Fibroblast of mammary gland (primary cell): ENCODE measurements at regions not wholly inside any gene's neighbourhood (a gene's known extent, or its start where the extent isn't known, plus 50 kb on each side); places are given as distances from the start of the nearest gene placed in this dataset.

Experiments used
- DNase-seq: peaks from one replicate; pipeline ENCODE4 v3.0.0-alpha.2; 2010; ENCODE audit warnings: low read depth
- H3K4me3 ChIP-seq: 2 replicates; pipeline ENCODE4 v1.5.1; 2011; ENCODE audit warnings: low read depth, mild to moderate bottlenecking, low read length, moderate library complexity; ENCODE audit not compliant: control insufficient read depth
- TF ChIP-seq, protein P1 (sequence below): conservative IDR thresholded peaks from 2 replicates; pipeline ENCODE4 v1.5.1; 2011; ENCODE audit warnings: low read depth, low read length, inconsistent platforms; ENCODE audit not compliant: control insufficient read depth, insufficient read depth

DNA sequence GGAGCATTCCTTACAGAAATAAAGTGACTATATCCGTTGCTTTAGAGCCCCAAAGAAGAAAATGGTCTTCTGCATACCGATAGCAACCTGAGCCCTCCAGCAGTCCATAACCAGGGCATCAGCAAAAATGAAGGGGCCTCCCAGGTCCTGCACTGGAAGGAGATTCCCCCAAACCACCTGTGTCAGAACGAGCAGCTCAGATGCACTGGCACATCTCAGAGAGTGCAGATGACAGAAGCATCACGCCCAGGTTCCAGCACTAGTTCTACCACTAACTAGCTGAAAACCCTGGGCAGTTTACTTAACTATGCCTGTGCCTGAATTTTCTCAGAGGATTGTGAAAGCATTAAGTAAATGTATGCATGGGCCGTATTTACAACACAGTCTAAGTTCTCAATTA, 466.7 kb upstream of the MYT1L start:
- DNase-seq, result no peak
- TF ChIP-seq, protein P1, sequence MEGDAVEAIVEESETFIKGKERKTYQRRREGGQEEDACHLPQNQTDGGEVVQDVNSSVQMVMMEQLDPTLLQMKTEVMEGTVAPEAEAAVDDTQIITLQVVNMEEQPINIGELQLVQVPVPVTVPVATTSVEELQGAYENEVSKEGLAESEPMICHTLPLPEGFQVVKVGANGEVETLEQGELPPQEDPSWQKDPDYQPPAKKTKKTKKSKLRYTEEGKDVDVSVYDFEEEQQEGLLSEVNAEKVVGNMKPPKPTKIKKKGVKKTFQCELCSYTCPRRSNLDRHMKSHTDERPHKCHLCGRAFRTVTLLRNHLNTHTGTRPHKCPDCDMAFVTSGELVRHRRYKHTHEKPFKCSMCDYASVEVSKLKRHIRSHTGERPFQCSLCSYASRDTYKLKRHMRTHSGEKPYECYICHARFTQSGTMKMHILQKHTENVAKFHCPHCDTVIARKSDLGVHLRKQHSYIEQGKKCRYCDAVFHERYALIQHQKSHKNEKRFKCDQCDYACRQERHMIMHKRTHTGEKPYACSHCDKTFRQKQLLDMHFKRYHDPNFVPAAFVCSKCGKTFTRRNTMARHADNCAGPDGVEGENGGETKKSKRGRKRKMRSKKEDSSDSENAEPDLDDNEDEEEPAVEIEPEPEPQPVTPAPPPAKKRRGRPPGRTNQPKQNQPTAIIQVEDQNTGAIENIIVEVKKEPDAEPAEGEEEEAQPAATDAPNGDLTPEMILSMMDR, result no peak
- H3K4me3 ChIP-seq, result no peak overlapping the region

DNA sequence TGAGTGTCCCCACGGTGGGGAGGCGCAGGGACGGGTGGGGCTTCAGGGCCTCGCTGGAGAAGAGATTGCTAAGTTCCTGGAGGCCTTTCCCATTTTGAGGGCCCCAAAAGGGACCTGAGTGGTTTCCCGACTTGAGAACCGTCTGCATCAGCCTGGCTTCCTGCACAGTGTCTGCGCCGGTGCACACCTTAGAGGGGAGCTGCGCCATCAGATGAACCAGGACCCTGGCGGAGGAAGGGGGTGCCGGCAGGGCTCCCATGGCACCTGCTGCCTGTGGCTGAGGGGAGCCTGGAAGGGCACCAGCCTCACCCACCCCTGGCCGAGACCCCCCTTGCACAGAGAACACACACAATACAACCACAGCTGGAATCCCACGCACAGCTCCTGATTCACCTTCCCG, 465.1 kb upstream of the MYT1L start:
- H3K4me3 ChIP-seq, result no peak overlapping the region
- no peak for DNase-seq
- TF ChIP-seq, protein P1, result no peak

DNA sequence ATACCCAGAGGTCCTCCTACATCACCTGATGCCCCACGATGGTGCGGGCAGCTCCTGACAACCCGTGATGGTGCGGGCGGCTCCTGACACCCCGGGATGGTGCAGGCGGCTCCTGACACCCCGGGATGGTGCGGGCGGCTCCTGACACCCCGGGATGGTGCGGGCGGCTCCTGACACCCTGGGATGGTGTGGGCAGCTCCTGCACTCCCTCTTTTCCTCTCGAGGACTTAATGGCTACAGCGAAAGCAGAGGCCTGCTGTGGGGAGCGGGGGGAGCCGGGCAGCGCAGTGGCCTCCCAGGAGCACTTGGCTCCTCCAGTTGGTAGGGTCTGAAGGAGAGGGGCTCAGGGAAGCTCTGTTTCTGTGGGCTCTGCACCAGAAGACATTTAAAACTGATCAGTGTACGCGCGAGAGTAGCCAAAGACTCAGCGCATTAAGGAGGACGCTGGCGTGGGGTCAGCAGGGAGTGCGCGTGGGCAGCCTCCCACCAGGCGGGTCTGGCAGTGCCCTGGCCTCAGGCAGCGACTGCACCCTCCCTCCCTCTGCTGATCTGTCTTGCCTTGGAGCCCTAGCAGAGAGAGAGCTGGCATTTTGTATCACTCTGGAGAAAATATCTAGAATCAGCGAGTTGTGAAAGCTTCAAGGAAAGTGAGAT, 464.5 kb upstream of the MYT1L start:
- TF ChIP-seq, protein P1, result no peak
- DNase-seq, result no peak
- H3K4me3 ChIP-seq, result no peak overlapping the region

DNA sequence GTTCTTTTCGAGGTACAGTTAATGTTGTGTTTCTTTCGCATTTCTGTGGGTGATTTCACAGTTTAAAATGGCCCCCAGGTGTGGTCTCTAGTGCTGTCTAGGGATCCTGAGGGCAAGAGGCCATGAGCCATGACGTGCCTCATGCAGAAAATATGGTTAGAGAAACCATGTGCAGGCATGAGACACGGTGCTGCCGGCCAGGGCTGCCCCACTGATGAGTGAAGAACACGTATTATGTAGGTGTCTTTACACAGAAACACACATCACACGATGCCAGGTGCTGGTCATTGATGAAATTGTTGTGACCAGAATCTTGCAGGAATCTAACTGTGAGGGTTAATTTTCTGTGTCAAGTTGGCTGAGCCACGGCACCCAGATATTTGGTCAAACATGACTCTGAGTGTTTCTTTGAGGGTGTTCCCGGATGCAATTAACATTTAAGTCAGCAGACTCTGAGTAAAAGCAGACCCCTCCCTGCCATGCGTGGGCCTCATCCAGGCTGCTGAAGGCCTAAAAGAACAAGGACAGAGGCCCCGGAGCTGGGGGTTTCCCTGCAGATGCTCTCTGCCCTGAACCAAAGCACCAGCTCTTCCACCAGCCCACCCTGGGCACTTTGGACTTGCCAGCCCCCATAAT, 463.0 kb upstream of the MYT1L start:
- DNase-seq, result no peak
- H3K4me3 ChIP-seq, result no peak overlapping the region
- TF ChIP-seq, protein P1, result no peak

DNA sequence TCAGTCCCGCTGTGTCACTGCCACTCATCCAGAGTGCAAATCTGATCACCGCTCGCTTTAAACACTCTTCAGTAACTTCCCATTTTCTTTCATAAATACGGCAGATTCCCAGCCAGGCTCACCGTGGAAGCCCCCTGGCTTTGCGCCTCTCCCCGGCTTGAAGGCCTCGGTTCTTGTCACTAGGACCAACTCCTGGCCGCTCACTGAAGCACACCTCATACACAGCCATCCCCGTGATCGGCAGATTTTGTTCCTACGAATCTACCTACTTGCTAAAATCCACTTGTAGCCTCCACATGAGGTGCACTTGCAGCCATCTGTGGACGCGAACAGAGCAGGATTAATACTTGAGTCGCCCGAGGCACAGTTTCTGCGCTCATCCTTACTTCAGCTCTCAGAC, 462.4 kb upstream of the MYT1L start:
- H3K4me3 ChIP-seq, result no peak overlapping the region
- DNase-seq, result no peak
- TF ChIP-seq, protein P1, result no peak

DNA sequence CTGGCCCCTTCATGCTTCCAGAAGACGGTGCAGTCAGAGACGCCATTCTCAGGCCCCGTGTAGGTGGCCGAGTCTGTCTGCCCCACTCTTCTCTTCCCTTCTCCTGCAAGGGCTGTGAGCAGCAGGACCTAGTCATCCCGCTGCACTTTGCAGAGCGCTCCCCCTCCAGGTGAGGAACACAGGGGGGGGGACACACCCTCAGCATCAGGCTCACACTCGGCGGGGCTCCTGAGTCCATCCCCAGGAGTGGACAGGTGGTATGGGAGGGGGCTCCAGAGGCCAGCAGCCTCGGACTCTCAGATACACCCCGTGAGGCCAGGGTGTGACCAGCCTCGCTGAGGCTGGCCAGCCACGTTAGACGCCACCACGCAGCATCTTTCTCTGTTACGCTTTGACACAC, 460.5 kb upstream of the MYT1L start:
- DNase-seq, result no peak
- no peak overlapping the region for H3K4me3 ChIP-seq
- TF ChIP-seq, protein P1, result no peak
